GM23338 (cell line): ENCODE measurements at regions not wholly inside any gene's neighbourhood (a gene's known extent, or its start where the extent isn't known, plus 50 kb on each side); places are given as distances from the start of the nearest gene placed in this dataset.

Experiments used
- CREB1 ChIP-seq: fragments of 250-450 bp; sonication (Bioruptor Pico); IDR thresholded peaks from 2 replicates; pipeline ENCODE4 v1.5.0; 2020; ENCODE audit warnings: low read depth, mild to moderate bottlenecking, moderate library complexity
- CTCF ChIP-seq, 2 experiments: fragments of 200-600 bp in 1 of 2; sonication (generic) in 1 of 2; conservative IDR thresholded peaks; 2 replicates each; pipeline versions ENCODE4 v1.5.1 to v1.6.1; 2016 to 2017; ENCODE audit warnings: antibody characterized with exemption in 2 of 2, low read depth in 2 of 2, mild to moderate bottlenecking in 2 of 2, moderate library complexity in 1 of 2
- EZH2 ChIP-seq: fragments of 200-600 bp; sonication (generic); IDR thresholded peaks from one replicate; pipeline ENCODE4 v1.8.0; 2017; ENCODE audit warnings: antibody characterized with exemption, mild to moderate bottlenecking, low read depth; ENCODE audit not compliant: unreplicated experiment
- EZH2phosphoT487 ChIP-seq: fragments of 200-600 bp; sonication (generic); IDR thresholded peaks from one replicate; pipeline ENCODE4 v1.8.1; 2018; ENCODE audit warnings: antibody characterized with exemption; ENCODE audit not compliant: unreplicated experiment
- POLR2AphosphoS5 ChIP-seq: IDR thresholded peaks from 2 replicates; pipeline ENCODE4 v1.6.1; 2016; ENCODE audit warnings: antibody characterized with exemption, low read depth
- REST ChIP-seq: IDR thresholded peaks from one replicate; pipeline ENCODE4 v1.6.1; 2018; ENCODE audit warnings: antibody characterized with exemption; ENCODE audit not compliant: unreplicated experiment
- STAT1 ChIP-seq: IDR thresholded peaks from one replicate; pipeline ENCODE4 v1.6.1; 2016; ENCODE audit warnings: antibody characterized with exemption; ENCODE audit not compliant: unreplicated experiment

GRCh38 chr2:9686061-9686460 lies 55.3 kb upstream of the YWHAQ start:
- TF ChIP-seq EZH2 (no peak), REST (no peak), POLR2AphosphoS5 (no peak), CTCF (conservative IDR thresholded peaks at IDR 0.05; ENCODE audit: low read depth in 2 of 2) (no peak), CREB1 (CRISPR knock-in tag) (no peak), EZH2phosphoT487 (no peak), STAT1 (no peak)
